HEK293T (cell line): ENCODE measurements at regions not wholly inside any gene's neighbourhood (a gene's known extent, or its start where the extent isn't known, plus 50 kb on each side); places are given as distances from the start of the nearest gene placed in this dataset.
"Not testable (repeated sequence)": the region's sequence is repeated elsewhere in the genome, so short reads cannot be mapped to it uniquely, and the experiment has no call there.

Experiments used
- CTCF ChIA-PET: fragments of 350-600 bp; formaldehyde crosslinking; extraction: SDS; loops from one replicate; lab custom pipeline; 2021; ENCODE audit warnings: antibody characterized with exemption, inconsistent platforms; lab: Yijun Ruan, JAX
- POLR2A ChIA-PET: fragments of 350-600 bp; formaldehyde crosslinking; extraction: SDS; loops from one replicate; lab custom pipeline; 2020; ENCODE audit warnings: antibody characterized with exemption, inconsistent platforms; lab: Yijun Ruan, JAX
- DNase-seq: peaks from one replicate; pipeline ENCODE4 v3.0.0; 2012; ENCODE audit warnings: mixed read lengths; ENCODE audit errors: extremely low spot score
- ARNT ChIP-seq: fragments of 450-650 bp; IDR thresholded peaks from 2 replicates; pipeline ENCODE4 v1.6.1; 2017; ENCODE audit warnings: mild to moderate bottlenecking
- BHLHE40 ChIP-seq: fragments of 450-650 bp; IDR thresholded peaks from 2 replicates; pipeline ENCODE4 v1.6.1; 2016; ENCODE audit warnings: mild to moderate bottlenecking, moderate library complexity, borderline replicate concordance
- CTBP1 ChIP-seq: fragments of 450-650 bp; IDR thresholded peaks from 2 replicates; pipeline ENCODE4 v1.6.1; 2016; ENCODE audit warnings: borderline replicate concordance
- ELF4 ChIP-seq: fragments of 450-650 bp; IDR thresholded peaks from 2 replicates; pipeline ENCODE4 v1.6.1; 2017; ENCODE audit warnings: antibody characterized with exemption
- FOXA1 ChIP-seq: fragments of 450-650 bp; IDR thresholded peaks from 2 replicates; pipeline ENCODE4 v1.6.1; 2016; ENCODE audit warnings: mild to moderate bottlenecking
- FOXK2 ChIP-seq: fragments of 450-650 bp; IDR thresholded peaks from 2 replicates; pipeline ENCODE4 v1.6.1; 2016; ENCODE audit warnings: mild to moderate bottlenecking
- FOXM1 ChIP-seq: fragments of 450-650 bp; IDR thresholded peaks from 2 replicates; pipeline ENCODE4 v1.6.1; 2017; ENCODE audit warnings: mild to moderate bottlenecking, borderline replicate concordance
- HDGF ChIP-seq: fragments of 450-650 bp; IDR thresholded peaks from 2 replicates; pipeline ENCODE4 v1.6.1; 2017; ENCODE audit warnings: antibody characterized with exemption, borderline replicate concordance
- L3MBTL2 ChIP-seq: fragments of 450-650 bp; conservative IDR thresholded peaks from 2 replicates; pipeline ENCODE4 v1.6.1; 2016; ENCODE audit warnings: mild to moderate bottlenecking
- LEF1 ChIP-seq: fragments of 450-650 bp; IDR thresholded peaks from 2 replicates; pipeline ENCODE4 v1.6.1; 2017; ENCODE audit warnings: mild to moderate bottlenecking, borderline replicate concordance
- NFRKB ChIP-seq: fragments of 450-650 bp; IDR thresholded peaks from 2 replicates; pipeline ENCODE4 v1.6.1; 2016; ENCODE audit warnings: mild to moderate bottlenecking, moderate library complexity
- PKNOX1 ChIP-seq: fragments of 450-650 bp; IDR thresholded peaks from 2 replicates; pipeline ENCODE4 v1.6.1; 2016
- SP1 ChIP-seq: fragments of 450-650 bp; IDR thresholded peaks from 2 replicates; pipeline ENCODE4 v1.6.1; 2017
- SUZ12 ChIP-seq: fragments of 450-650 bp; IDR thresholded peaks from 2 replicates; pipeline ENCODE4 v1.6.1; 2016; ENCODE audit warnings: mild to moderate bottlenecking
- TARDBP ChIP-seq: fragments of 450-650 bp; IDR thresholded peaks from 2 replicates; pipeline ENCODE4 v1.6.1; 2016
- ZNF384 ChIP-seq: fragments of 450-650 bp; IDR thresholded peaks from 2 replicates; pipeline ENCODE4 v1.6.1; 2016

GRCh38 chr12:33605757-33606156 lies 166.1 kb upstream of the SYT10 start:
- ChIA-PET CTCF (no interaction called here), POLR2A (no interaction called here)
- DNase-seq: no peak
- TF ChIP-seq HDGF: no peak
- TF ChIP-seq SP1: no peak
- TF ChIP-seq ARNT: no peak
- no peak for TF ChIP-seq ZNF384
- no peak for TF ChIP-seq BHLHE40
- no peak for TF ChIP-seq ELF4
- no peak for TF ChIP-seq CTBP1
- no peak for TF ChIP-seq FOXK2
- TF ChIP-seq L3MBTL2: no peak
- no peak for TF ChIP-seq SUZ12
- TF ChIP-seq PKNOX1: no peak
- TF ChIP-seq FOXM1: no peak
- TF ChIP-seq LEF1: no peak
- no peak for TF ChIP-seq TARDBP
- no peak for TF ChIP-seq FOXA1
- no peak for TF ChIP-seq NFRKB

- POLR2A ChIA-PET: no interaction called here
- CTCF ChIA-PET: no interaction called here
- no peak for DNase-seq
- no peak for TF ChIP-seq FOXA1
- TF ChIP-seq LEF1: no peak
- no peak for TF ChIP-seq L3MBTL2
- TF ChIP-seq SP1: no peak
- TF ChIP-seq PKNOX1: no peak
Observed at GRCh38 chr12:33609910-33610309, 170.3 kb upstream of the SYT10 start.

- TF ChIP-seq ZNF384 (no peak), HDGF (no peak), CTBP1 (no peak), SUZ12 (no peak), FOXK2 (no peak), TARDBP (no peak), ELF4 (no peak), SP1 (no peak), ARNT (no peak), L3MBTL2 (no peak), LEF1 (no peak), NFRKB (no peak), PKNOX1 (no peak)
- POLR2A ChIA-PET: no interaction called here
- no peak for DNase-seq
- CTCF ChIA-PET: no interaction called here
Observed at GRCh38 chr12:33614630-33615029, 175.0 kb upstream of the SYT10 start.

- CTCF ChIA-PET: no interaction called here
- TF ChIP-seq ELF4 (no peak), TARDBP (no peak), L3MBTL2 (no peak), NFRKB (no peak), FOXM1 (no peak), BHLHE40 (no peak), ARNT (no peak), CTBP1 (no peak)
- POLR2A ChIA-PET: no interaction called here
- DNase-seq: no peak
Observed at GRCh38 chr12:33617218-33617617, 177.6 kb upstream of the SYT10 start.

GRCh38 chr12:33628087-33628486 lies 188.5 kb upstream of the SYT10 start:
- ChIA-PET POLR2A (no interaction called here), CTCF (no interaction called here)
- TF ChIP-seq BHLHE40: no peak
- no peak for TF ChIP-seq FOXK2
- TF ChIP-seq ELF4: no peak
- TF ChIP-seq HDGF: no peak
- no peak for TF ChIP-seq FOXA1
- no peak for TF ChIP-seq LEF1
- no peak for TF ChIP-seq ZNF384
- no peak for TF ChIP-seq FOXM1
- no peak for TF ChIP-seq SUZ12
- DNase-seq: no peak

- ChIA-PET CTCF (no interaction called here), POLR2A (no interaction called here)
- no peak for TF ChIP-seq SUZ12
- TF ChIP-seq BHLHE40: no peak
- no peak for TF ChIP-seq L3MBTL2
- no peak for DNase-seq
Observed at GRCh38 chr12:33634544-33634943, 194.9 kb upstream of the SYT10 start.

- POLR2A ChIA-PET, CTCF ChIA-PET, DNase-seq: not testable (repeated sequence)
Observed at GRCh38 chr12:33636930-33637329, 197.3 kb upstream of the SYT10 start.

GRCh38 chr12:33639975-33640374 lies 200.4 kb upstream of the SYT10 start:
- ChIA-PET CTCF (no interaction called here), POLR2A (no interaction called here)
- no peak for DNase-seq
- no peak for TF ChIP-seq FOXM1
- no peak for TF ChIP-seq TARDBP
- TF ChIP-seq HDGF: no peak
- TF ChIP-seq ZNF384: no peak
- TF ChIP-seq LEF1: no peak
- no peak for TF ChIP-seq ELF4
- no peak for TF ChIP-seq BHLHE40
- no peak for TF ChIP-seq NFRKB
- TF ChIP-seq FOXK2: no peak
- TF ChIP-seq L3MBTL2: no peak
- no peak for TF ChIP-seq SUZ12
- TF ChIP-seq FOXA1: no peak
- no peak for TF ChIP-seq ARNT
- TF ChIP-seq PKNOX1: no peak
- TF ChIP-seq SP1: no peak
- TF ChIP-seq CTBP1: no peak
